HG03439 (cell line): ENCODE measurements at regions not wholly inside any gene's neighbourhood (a gene's known extent, or its start where the extent isn't known, plus 50 kb on each side); places are given as distances from the start of the nearest gene placed in this dataset.
"Not testable (repeated sequence)": the region's sequence is repeated elsewhere in the genome, so short reads cannot be mapped to it uniquely, and the experiment has no call there.

Source experiments
- ATAC-seq: cut with Tn5 transposase; IDR thresholded peaks from one replicate; pipeline ENCODE4 v1.9.1; 2021; ENCODE audit warnings: mild to moderate bottlenecking, moderate library complexity; ENCODE audit not compliant: unreplicated experiment

DNA sequence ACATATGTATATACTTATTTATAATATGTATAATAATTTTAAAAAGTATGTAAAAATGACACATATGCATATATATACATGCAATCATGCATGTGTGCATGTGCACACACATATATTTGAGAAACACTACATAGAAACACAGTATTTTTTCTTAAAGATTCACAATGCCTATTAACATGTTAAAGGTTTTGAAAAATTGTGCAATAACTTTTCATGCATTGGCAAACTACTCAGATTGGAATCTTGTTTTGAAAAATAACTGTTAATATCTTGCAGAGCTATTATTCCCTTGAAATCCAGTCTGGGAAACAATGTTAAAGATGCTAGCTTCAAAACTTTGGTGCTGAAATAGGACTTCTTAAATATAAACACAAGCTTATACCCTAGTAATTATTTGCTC is 256.2 kb upstream of the P2RY1 start:
- ATAC-seq: no peak

DNA sequence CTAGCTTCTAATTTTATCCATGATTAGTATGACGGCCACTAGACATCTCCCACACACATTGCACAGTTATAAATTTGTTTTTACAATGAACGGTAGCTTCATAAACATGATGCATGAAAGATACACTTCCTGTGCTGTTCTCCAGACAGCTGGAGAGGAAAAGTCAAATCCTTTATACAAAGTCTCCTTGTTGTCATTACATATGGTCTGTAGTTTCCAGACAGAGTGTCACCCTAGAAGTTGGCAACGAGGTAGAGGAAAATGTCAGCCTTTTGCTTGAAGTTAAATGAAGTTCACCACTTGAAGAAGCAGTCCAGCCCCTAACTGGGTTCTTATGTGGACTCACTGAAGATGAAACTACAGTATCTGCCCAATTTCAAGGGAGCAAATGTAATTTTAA is 253.0 kb upstream of the P2RY1 start:
- ATAC-seq: no peak

DNA sequence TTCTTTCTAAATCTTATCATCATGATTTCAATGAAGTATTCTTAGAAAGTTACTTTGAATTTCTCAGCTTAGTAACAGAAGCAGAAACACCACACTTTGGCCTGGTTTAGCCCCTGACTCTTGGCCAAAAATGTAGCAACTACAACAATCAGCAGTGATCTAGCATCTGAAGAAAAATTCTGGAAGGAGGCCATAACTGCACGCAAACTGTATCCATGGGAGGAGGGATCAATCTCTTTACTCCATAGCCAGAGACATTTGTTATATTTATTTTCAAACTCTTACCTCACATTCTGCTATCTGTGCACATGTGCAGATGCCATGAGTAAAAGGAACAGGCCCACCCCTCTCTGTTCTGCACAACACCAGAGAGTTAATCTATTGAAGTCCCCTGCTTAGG is 251.0 kb upstream of the P2RY1 start:
- ATAC-seq: no peak

DNA sequence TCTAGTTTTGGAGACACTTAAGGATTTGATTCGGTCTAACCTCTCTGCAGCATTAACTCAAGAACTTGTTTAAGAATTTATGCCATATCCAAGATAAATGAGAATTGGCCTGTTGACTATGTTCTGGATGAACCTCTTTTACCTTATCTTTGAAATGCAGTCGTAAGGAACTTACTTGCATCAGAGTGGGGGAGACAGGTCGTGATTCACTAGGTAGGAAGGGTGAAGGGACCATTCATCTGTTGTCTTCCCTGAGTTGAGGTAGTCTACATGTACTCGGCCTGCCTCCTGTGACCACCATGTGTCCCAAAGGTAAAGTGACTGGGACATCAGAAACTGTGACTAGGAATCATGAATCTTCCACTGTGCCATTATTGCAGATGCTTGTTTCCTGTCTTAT is 248.0 kb upstream of the P2RY1 start:
- no peak for ATAC-seq

DNA sequence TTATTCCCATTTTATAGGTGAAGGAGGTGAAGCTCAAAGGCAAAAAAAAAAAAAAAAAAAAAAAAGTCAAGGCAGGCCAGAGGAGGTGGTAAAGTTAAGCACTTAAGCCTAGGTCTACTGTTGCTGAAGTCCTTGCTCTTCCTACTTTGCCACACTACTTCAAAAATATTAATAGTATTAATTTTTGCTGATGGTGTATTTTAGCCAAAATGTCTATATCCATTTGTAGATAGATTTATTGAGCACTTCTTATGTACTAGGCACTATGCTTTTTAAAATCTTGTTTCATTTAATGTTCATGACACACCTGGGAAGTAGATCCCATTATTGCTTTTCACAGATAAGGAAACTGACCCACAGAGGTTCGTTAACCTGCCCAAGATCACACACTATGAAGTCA is 247.1 kb upstream of the P2RY1 start:
- ATAC-seq: no peak

DNA sequence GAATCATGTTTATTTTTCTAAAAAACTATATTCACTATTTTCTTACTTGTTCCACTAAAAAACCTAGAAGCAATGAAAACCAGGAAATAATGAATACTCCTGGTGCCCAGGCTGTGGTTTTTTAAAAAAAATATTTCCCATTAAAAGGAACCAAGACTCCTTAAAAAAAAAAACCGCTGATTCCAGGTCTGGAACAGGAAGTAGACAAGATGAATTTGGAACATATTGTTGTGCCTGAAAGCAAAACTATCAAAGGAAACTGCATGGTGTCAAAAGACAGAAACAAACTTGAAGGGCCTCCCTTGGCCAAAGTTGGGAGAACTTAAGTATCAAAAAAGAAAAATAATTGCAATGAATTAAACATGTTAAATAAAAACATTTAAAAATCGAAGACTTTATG is 245.3 kb upstream of the P2RY1 start:
- ATAC-seq: no peak

DNA sequence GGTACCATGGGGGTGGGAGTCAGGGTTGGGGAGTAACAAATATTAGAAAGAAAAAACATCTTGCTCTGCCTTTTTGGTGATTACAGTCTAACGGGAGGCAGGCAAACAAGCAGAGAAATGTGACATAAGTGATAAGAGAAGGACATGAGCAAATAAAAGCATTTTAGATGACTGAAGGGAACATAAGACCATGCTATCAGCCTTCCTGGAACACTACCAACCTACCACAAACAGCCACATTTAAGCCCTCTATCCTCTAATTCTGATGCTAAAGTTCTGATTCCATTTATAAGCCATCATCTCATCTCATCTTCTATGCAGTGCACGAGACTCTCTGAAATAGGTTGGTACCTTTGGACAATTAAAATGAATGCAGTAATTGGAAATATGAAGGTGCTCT is 243.4 kb upstream of the P2RY1 start:
- ATAC-seq: no peak

DNA sequence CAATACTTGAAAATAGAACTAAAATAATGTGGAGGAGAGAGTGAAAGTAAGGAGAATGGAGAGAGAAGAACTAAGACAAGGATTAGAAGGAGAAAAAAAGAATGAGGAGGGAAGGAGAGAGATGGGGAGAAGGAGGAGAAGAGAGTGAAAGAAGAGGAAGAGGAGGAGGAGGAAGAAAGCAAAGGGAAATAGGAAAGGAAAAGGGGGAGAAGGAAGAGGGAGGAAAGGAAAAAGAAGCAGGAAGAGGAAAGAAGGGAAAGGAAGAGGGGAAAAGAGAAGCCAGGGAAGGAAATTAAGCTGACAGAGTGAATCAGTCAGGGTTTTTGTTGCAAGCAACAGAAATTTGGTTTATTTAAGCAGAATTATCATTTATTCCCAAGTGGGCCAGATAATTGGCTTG is 241.7 kb upstream of the P2RY1 start:
- no peak for ATAC-seq

DNA sequence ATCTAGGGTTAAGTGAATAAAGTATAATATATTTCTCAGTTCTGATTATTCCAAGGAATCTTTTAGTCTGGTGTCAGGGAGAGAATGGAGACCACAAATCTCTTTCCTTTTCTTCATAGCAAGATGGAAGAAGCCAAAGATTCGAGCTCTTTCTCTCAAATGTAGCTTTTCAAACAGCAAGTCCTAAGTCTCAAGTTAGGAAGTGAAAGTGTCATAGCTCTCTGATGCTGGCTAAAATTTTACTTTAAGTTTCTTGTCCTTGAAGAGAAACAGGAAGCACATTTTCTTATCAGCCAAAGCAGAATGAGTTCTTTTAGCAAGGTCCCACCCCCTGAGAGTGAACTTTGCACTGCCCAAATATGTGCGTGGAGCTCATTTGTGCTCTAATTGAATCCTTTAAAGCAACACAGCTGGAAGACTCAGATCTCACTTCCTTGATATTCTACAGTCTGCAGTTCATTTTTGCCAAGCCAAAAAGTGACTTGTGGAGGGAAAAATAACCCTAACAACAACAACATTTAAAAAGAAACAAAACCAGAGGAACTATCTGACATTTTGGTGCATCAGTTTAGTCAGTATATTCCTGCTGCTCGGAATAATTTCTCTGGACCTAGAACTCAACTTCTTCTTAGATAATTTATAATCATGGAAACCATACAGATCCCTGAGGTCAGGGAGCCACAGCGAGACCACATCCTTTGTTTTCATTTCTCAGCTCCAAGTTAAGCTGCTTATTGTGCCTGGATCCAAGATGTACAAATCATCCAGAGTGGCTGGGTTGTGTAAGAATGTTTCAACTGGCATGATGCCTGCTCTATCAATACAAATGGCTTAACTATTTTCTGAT is 238.7 kb upstream of the P2RY1 start:
- ATAC-seq: peak; percentile 99

DNA sequence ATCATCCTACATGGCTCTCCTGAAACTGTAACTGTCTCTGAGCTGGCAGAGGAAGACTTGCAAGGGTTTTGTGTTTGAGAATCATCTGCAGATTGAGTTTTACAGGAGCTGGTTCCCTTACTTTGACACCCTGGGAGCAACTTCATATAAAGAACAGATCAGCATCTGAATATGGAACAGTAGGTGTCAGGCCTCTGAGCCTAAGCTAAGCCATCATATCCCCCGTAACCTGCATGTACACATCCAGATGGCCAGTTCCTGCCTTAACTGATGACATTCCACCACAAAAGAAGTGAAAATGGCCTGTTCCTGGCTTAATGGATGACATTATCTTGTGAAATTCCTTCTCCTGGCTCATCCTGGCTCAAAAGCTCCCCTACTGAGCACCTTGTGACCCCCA is 238.1 kb upstream of the P2RY1 start:
- ATAC-seq: not testable (repeated sequence)

DNA sequence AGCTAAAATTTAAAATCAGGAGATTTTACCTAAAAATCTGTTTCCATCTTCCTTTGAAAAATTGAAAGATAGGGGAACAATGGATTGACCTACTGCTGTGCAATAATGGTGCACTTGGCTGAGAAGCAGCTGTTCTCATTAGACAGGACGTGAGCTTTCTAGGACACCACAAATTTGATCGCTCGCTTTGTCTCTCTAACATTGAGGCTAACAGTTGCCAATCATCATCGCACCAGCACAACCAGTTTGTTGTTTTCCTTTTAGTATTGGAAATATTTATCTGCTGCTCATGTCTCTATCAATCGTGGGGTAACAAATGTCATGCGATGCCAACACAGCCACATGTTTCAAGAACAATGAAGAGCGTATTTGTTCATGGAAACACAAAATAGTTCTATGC is 228.8 kb upstream of the P2RY1 start:
- ATAC-seq: no peak

DNA sequence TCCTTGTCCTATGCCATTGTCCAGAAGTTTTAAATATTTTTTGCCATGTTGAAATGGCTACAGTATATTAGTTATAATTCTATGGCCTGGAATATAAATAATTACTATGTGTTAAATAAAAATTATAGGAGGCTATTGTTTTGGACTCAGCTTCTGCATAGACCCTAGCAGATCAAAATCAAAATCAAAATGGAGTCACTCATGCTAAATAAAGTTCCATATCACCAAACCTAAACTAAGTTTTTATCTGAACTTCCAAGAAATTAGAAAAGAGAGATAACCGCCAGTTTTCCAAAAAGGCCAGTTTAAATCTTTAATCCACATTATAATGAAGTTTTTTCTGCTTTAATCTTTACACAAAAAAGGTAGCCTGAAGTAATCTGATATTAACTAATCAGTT is 227.8 kb upstream of the P2RY1 start:
- no peak for ATAC-seq

DNA sequence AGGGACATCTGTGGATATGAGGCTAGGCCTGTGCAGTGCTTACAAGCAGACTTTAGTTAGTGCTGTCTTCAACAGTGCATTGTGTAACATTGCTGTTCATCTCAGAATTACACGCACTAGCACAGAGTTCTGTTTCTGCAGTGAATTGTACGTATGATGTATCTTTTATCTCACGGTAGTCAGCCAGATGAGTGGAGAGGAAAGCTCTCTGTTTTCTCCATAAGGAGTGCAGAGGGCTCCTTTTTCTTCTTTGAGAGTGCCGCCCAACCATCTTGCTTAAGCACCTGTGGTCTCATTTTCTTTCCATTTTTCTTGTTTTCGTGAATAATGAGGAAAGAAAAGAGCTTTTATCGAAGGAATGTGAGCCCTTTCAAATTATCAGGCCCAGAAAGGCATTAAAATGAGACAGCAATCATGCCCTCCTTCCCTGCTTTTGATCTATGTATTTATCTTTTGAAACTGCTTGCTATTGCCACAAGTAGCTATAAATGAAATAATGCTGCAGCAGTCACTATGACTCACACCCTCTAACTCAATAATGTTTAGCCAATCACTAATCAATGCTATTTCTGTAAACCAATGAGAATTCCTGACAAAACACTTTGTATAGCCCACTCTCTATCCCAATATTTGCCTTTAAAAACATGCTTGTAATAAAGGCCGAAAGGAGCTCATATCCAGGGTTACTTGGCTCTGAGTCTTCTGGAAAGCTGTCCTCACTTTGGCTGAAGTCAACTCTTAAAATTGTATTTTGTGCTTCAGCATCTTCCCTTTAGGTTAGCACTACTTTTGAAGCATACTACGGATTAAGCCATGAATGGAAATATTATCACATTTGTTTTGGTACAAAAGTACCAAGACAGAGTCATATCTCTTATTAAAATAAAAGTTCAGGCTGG is 226.0 kb upstream of the P2RY1 start:
- no peak for ATAC-seq

DNA sequence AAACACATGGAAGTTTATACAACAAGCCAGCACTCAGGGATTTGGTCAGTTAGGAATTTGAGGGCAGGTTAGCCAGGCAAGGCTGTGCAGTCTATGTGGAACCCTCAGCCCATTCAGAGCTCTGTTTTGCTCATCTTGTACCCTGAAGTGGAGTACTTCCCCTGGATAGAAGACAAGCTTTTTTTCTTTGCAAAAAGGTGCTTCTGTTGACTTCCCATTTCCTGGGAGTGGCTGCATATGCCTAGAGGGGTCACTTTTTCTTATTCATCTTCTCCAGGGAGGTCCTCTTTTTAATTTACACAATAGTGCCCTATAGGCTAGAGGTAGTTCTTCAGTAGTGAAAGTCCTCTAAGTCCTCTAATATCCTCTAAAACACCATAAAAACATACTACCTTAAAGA is 225.0 kb upstream of the P2RY1 start:
- ATAC-seq: no peak

DNA sequence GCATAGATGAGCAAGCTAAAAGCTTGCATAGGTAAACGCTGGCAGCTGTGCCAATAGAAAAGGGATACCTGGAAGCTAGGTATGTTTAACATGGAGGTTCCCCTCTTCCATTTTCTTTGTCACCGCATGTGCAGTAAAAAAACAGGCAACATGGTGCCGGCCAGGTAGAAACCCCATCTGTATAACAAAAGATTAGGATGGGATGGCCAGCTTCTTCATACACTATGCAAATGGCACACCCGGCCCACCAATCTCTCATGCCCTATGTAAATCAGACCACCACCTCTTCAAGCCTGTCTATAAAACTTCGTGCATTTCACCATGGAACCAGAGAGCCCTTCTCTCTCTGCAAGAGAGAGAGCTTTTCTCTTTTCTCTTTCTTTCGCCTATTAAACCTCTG is 224.3 kb upstream of the P2RY1 start:
- ATAC-seq: no peak

DNA sequence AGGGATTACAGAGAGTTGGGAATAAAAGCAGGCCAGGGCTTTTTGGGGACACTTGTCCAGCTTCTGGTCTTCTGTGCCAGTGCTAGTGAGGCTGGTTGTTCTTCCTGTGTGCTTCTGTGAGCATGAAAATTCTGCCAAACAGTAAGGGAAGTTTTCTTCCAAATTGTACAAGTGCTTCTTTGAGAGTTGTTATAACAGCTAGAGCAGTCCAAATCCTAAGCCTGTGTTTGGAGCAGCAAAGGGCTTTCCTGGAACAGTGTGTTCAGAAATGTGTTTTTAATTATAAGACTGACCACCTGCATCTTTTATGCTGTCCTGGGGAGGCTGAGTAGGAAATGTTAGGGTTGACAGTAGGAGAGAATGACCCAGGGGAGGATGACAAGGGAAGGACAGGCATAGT is 223.0 kb upstream of the P2RY1 start:
- no peak for ATAC-seq

DNA sequence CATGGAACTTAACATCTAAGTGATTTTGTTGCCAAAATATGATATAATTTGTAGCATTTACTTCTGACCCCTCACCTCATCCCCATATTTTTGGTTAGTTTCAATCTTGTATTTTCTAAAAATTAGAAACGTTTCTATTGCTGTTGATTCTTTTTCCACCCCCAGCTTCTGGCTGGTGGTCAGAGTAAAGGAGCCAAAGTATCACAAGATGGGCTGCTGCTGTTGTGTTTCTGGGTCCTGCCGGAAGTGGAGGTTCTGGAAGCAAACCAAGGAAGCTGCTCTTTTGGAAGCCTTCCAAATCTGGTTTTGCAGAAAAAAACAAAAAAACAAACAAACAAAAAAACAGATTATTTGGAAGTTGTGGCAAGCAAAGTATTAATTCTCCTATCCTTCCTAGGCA is 221.1 kb upstream of the P2RY1 start:
- no peak for ATAC-seq

DNA sequence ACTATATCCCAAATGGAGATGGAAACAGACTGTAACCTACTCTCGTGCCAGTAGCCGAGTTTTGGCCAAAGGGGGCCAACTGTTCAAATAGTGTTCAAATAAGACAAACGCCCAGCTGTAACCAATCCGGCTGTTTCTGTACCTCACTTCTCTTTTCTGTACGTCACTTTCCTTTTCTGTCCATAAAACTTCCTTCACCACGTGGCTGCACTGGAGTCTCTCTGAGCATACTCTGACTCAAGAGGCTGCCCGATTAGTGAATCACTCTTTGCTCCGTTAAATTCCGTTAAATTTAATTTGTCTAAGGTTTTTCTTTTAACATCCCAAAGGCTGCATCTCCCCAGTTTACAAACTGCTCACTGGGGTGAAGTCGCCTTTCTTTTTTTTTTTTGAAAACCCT is 219.2 kb upstream of the P2RY1 start:
- no peak for ATAC-seq

DNA sequence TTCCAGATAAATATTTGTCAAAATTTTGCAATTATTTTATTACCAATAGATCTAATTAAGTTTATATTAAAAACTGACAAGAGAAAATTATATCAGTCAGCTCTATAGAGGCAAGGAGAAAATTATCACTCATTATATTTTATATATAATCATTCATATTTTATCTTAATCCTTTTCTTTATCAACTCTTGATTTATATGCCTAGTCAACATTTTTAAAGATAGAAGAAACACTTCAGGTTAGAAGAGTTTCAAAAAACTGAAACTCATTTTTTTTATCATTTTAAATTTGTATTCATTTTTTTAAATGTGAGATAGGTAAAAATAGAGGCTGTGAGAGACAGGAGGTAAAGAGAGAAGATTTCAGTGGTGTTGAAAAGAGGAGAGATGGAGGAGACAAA is 217.3 kb upstream of the P2RY1 start:
- ATAC-seq: no peak

DNA sequence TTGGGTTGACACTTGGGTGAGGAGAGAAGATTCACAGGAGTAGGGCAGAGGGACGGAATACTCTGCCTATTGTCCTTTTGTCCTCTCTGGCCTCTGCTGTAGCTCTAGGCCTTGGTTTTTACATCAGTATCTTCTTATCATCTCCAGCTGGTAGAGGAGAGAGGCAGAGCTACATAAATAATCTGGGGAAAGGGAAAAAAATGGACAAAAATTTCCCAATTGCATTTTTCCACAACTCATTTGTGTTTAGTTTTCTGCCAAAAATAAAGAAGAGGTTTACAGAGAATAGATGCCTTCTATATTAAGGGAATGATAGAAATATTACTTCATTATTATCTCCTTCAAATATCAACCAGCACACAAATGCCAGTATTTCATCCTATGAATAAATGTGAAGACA is 216.4 kb upstream of the P2RY1 start:
- no peak for ATAC-seq

DNA sequence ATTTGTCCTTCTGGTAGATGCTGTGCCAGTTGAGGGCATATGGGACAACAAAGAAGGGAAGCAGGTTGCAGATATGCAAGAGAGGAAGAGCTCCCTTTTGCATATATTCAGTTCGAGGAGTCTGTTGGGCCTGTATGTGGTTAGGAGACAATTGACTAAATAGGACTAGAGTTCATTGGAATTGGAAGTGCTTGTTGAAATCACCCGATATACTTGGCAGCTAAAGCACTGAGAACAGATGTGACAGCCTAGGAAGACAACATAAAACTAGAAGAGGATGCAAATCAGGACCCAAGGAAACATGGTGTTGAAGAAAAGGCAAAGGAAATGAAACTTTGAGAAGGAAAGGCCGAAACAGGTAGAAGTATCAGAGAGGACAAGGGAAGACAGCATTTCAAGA is 215.2 kb upstream of the P2RY1 start:
- no peak for ATAC-seq

DNA sequence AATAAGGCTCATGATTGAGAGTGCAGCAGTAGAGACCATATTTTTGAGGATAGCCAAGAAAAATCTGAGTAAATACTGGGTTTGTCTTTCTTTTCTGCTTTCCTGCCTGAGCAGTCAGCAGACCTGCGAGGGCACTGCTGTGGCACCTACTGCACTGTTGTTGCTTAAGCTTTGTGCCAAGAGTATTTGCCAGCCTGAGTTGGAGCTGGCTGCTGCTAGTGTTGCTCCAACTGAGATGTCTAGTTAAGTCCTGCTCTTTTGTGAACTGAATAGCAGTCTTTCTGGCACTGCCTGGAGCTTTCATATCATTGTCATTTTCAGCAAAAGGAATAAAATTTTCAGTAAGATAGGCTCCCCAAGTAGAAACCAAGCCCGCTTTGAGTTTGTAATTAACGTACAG is 214.5 kb upstream of the P2RY1 start:
- ATAC-seq: no peak
